Inflammatory macrophage treated with lipopolysaccharide for 1 hour (primary cell): ENCODE measurements at regions not wholly inside any gene's neighbourhood (a gene's known extent, or its start where the extent isn't known, plus 50 kb on each side); places are given as distances from the start of the nearest gene placed in this dataset.
A peak's percentile ranks its signal among the peaks of the same experiment; 100 is the strongest.

Source experiments
- DNase-seq, 2 donors: peaks; one replicate each; pipeline ENCODE4 v3.0.0-alpha.2; 2020 to 2022

DNA sequence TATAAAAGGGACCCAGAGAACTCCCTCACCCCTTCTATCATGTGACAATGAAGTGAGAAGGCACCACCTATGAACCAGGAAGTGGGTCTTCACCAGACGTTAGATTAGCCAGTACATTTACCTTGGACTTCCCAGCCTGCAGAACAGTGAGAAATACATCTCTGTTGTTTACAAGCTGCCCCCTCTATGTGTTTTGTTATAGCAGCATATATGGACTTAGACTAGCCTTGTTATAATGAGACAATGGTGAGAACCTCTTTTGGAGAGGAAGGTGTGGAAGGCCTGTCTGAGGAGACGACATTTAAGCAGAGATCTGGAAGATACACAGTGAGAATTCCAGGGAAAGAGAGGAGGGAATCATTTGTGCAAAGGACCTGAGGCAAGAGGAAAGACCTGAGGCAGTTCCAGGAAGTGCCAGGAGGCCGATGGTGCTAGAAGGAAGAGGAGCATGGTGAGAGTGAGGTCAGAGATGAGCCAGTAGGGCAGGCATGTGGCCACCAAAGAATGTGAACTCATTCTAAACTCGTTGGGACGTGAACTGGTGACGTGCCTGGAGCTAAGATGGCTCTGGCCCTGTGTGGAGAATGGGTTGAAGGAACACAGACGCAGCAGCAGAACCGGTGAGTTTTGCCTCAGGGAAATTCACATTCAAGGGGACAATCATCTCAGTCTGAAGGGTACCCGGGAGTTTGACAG lies 98.9 kb upstream of the IRF2BP2 start:
- no peak for DNase-seq

DNA sequence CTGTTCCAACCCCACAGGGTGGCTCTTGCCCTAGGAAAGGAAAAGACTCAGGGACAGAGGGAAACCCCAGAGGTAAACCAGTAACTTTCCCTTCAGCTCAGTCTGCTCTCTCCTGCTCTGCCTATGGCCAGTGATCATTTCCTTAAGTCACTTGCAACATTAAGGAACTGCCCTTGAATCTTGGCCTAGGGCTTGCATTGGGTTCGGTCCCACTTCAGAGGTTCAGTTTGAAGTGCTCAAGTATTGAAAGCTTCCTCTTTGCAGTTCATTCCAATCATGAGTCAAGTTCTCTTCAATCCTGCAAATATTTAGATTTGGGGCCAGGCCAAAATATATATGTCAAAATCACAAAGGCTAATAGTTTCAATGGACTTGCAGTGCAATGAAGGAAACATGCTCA lies 97.7 kb upstream of the IRF2BP2 start:
- peak; percentile 80 to 92 for DNase-seq

DNA sequence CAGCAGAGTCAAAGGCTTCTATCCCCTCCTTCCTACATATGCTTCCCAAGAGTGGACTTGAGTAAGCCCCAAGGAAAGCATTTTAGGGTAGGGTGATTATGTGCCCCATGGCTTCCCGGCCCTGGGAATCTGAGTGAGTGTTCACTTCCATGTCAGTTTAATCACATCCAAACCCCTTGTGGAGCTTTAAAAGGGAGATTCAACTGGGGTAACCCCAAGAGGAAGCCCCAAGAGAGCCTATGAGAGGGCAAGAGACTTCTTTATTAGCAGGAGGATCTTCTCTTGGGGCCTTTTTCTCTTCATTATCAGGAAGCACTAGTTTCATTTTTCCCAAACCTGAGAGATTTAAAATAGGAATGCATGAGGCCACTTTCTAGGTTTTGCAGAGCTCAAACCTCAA lies 97.0 kb upstream of the IRF2BP2 start:
- DNase-seq: peak in 1 of 2 donors; percentile 45

DNA sequence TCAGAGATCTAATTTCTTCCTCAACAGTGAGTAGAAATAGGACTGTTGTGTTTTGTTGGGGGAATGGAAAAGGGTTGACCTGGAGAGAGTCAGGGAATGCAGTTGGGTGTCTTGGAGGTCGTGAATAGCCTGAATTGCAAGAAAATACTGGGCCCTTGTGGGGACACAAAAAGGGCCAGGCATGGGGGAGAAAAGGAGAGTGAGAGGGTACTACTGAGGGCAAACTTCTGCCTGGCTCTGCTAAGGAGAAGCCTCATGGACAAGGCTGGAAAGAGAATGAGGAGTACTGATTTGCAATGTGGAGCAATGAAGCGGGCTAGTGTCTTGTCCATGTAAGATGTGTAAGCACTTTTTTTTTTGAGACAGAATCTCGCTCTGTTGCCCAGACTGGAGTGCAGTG lies 96.2 kb upstream of the IRF2BP2 start:
- no peak for DNase-seq

DNA sequence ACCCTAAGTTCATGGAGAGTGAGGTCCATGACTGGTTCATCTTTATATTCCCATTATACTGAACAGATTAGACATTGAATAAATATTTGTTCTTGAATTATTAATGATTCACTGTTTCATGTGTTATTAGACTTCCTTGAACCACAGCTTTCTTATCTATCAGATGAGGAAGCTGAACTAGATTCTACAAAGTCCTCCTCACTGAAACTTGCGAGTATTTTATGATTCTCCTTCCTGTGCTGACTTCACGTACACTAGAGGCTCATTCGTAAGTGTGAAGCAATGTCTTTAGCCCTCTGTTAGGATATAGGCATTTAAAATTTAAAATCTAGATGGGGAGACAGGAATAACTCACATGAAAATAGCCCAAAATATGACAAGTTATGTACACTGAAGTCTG lies 95.6 kb upstream of the IRF2BP2 start:
- DNase-seq: no peak

DNA sequence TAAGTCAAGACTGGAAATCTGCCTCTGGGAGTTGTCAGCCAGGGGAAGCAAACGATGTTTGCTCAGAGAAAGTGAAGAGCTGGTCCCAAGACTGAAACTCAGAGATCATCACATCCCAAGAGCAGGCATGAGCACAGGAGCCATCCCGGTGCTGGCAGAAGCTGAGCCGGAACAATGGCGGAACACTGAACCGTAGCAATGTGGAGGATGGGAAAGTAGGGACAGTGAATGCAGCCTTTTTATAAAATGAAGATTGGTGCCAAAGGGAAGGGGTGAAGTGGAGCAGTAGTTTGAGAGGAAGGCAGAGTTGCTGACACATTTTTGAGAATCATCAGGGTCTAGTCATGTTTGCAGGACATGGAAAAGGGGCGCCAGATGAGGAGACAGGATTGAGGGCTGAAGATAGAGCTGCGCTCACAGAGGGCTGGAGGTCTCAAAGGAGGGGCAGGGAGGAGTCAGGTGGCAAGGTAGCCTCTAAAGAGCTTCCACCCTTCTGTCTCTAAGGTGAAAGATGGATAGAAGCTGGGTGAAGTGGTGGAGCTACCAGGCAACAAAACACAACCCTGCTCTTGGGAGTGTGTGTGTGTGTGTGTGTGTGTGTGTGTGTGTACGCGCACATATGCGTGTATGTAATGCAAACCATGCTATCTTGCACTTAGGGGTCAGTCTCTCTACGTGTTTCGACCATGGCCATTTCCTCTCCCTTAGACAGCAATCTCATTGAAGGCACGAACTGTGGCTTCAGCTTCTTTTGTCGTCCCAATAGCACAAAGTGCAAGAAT lies 94.3 kb upstream of the IRF2BP2 start:
- DNase-seq: no peak

DNA sequence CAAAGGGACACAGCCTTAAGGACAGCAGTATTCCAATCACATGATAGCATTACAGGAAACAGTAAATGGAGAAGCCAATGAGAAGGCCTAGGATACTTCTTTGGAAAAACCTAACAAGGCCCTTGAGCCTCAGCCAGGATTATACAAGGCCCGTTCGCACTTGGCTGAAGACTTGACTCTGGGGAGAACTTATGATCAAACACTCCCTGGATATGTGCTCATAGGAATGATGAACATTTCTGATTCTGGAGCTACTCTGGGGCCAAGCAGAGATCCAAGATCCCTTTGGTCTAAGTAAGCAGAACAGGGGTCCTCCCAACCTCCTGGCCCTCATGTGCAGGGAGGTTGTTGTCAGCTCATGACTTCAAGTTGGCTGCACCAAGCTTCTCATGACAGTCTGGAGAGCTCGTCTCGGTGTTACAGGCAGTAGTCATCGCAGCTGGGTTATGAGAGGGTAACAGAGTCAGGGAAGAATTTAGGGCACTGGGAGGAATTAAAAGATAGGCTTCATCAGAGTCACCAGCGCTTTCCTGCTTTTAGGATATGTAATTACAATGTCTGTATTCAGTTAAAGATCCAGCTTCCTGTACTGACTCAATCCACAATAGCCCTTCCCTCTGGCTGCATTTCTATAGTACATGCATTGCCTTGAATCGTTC lies 92.5 kb upstream of the IRF2BP2 start:
- no peak for DNase-seq

DNA sequence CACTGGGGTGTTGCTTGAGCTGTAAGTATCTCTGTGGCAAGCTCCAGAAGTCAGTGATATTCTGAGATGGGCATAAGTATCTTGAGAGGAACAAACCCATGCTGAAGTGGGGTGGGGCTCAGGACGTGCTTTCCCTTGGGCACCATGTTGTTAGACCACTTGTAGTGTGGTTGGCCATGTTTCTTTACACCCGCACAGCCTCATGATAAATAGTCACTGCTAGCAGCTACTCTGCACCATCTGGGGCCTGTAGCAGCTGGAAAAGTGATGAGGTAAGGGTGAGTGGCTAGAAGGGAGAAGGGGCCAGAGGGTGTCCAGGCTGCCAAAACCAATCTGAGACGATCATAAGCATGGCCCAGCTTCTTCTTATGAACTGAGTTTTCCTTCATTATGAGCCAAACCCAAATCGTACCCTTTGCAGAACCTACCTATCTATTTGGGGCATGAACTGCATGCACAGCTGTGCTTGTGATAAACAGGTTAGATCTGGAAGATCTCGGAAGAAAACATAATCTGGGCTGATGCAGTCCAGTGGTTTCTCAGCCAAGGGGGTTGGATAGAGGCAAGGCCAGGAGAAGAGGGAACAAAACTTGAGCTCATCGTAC lies 91.9 kb upstream of the IRF2BP2 start:
- no peak for DNase-seq

DNA sequence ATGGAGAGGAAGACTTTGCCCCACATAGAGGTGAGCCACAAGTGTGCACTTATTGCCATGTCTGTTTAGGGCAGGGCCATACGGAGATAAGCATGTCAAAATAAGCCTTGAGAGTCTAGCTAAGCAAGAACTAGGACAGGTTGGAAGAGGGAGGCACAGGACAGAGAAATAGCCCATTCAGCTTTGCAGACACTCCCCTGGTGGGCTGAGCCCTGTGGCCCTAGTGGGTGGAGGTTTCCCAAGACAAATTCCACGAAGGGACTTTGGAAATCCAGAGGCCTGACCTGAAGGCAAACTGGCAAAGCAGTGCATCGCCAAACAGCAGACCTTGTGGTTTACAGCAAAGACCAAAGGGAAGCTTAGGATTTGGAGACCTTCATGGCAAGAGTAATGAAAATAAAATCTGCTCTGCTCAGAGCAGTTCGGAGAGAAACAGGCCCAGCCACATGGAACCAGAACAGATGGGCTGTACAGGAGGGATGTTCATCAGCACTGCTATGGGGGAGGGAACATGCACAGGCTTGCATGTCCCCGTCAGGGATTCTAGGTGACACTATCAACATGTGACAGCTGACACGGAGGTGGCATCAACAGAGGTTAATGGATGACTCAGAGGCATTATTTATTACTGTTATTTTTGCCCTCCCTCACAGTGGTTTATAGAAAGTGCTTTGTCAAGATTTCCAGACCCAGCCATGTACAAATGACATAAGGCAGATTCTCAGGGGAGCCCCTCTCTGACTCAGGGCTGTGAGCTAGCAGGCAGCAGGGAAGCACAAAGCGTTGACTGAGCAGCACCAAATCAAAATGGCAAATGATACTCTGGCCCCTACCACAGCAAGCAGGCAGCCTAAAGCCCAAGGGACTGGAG lies 90.1 kb upstream of the IRF2BP2 start:
- peak; percentile 62 to 93 for DNase-seq

DNA sequence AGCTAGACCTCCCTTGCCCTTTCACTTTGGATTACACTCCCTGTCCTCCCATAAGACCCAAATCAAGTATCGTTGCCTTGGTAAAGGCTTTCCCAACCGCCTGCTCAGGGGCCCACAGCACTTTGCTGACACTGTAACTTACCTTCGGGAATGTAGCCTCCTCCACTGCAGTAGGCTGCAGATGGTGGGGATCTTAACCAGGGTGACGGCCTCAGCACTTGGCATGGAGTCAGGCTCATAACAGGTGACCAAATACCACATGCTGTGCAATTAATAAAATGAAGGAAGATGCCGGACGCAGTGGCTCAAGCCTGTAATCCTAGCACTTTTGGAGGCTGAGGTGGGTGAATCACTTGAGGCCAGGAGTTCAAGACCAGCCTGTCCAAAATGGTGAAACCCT lies 88.7 kb upstream of the IRF2BP2 start:
- DNase-seq: no peak

DNA sequence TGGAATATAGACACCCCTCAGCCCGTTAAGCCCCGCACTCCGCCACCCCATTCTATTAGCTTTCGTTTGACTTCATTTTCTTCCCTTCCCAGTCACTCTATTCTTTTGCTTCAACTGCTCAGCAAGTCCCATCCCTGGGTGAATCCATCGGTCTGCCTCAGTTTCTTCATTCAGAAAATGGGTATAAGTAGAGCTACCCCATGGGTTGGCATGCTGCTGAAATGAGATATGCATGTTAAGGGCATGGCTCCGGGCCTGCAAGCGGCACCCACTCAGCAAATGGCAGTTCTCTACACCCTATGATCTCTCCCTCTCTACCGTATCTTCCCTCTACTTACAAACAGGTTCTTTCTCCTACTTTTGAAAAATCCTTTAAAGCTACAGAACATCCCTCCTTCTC lies 87.8 kb upstream of the IRF2BP2 start:
- no peak for DNase-seq

DNA sequence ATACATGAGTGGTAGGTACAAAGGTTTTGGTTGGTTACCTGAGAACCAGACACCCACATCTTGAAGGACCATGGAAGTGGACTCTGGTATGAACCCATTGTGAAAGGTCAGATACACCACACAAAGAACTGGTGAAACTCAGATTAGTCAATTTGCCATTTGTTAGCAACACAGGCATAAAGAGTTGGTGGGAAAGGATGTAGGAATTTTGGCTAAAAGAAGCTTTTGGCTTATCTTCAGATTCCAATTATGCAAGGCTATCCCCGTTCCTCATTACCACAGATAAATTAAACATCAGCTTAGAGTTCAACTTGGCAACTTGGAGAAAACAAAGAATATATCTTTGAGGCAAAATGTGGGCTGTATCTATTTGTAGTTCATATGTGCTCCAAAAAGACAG lies 87.0 kb upstream of the IRF2BP2 start:
- DNase-seq: no peak

DNA sequence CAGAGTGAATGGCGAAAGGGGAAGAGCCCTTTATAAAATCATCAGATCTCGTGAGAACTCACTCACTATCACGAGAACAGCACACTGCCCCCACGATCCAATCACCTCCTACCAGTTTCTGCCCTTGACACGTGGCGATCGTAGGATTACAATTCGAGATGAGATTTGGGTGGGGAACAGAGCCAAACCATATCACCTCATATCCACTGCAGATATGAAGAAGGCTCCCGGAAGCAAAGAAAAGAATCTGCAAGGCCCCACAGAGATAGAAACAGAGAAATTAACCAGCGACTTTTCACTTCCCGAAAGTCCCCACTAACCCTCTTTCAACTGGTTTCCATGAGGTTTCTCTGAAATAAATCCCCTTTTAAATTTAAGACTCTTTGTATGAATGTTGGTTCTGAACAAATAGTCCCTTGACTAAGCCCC lies 86.2 kb upstream of the IRF2BP2 start:
- DNase-seq: no peak

DNA sequence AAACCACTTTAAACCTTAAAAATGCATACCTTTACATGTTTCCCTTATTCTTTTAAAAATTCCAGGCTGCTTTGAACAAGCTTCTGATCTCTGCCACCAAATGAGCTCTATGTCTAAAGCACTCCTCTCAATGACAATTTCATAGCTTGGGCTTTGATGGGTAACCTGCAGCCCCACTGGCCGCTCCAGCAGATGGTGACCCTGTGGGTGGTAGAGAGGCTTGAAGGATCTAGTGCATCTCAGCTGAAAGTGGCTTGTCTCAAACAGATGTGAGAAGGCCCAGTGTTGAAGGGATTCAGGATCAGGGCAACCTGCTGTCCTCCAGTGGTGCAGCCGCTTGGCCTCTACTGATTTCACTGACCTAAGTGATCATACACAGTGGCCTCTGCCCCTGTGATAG lies 84.7 kb upstream of the IRF2BP2 start:
- DNase-seq: no peak

DNA sequence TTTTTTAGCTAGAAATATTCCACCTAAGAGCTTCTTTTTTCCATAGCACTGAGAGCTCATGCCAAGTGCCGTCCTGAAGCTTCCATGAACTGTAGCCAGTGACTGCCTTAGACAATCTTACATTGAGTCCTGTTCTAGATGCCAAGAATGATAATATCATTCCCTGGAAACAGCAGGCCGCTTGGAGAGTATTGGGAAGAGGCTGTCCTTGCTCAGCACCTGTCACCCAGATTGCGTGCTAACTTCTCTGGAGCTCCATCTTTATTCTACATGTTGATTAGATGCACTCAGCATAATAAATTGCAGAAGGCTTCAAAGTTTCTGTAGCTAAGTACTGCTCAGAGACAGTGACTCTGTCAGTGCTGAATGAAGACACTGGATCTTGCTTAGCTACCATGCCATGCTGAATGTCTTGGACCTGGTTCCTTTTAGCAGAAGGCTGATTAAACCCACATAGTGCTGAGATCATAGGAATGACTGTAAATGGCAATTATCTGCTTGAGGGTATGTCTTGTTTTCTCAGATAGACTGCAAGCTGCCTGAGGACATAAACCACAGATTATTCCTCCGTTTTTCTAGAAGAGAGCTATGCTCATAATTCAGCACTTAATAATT lies 83.1 kb upstream of the IRF2BP2 start:
- no peak for DNase-seq

DNA sequence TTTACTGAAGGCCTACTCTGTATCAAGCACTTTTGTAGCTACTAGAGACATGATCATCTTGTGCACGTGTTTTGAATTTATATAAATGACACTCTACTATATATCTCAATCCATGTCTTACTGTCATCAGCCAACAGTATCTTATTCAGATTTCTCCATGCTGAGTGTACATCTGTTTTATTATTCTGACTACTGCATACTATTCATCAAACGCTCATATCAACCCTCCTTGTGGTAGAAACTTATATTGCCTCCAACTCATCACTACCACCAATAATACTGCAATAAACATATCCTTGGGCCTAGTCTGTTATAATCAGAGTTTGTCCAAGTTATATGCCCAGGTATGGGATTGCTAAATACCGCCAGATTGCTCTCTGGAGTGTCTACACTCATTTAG lies 81.6 kb upstream of the IRF2BP2 start:
- no peak for DNase-seq

DNA sequence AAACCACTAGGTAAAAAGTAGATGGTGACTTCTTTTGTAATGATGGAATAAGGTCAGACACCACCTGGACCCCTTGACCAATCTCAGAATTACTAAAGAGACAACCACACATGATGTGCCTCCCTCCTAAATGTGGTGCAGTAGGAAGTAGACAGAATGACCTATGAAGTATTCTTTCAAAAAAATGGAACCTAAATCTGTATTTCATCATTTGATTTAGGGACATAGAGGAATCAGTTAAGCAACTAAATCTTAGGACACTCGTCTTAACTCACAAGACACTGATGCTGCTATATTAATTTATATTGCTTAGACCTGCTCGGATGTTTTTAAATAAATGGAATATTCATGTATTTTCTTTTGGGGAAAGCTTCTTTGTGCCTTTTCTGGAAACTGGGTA lies 80.9 kb upstream of the IRF2BP2 start:
- DNase-seq: peak; percentile 63 to 75

DNA sequence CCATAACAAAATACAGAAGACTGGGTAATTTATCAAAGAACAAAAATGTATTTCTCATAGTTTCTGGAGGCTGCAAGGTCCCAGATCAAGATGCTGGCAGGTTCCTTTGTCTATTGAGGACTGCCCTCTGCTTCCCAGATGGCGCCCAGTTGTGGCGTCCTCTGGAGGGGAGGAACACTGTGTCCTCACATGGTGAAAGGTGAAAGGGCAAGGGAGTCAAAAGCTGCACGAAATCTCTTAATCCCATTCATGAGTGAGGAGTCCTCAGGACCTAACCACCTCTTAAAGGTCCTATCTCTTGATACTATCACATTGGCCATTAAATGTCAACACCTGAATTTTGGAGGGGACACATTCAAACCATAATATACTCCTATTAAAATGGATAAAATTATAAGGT lies 79.3 kb upstream of the IRF2BP2 start:
- no peak for DNase-seq

DNA sequence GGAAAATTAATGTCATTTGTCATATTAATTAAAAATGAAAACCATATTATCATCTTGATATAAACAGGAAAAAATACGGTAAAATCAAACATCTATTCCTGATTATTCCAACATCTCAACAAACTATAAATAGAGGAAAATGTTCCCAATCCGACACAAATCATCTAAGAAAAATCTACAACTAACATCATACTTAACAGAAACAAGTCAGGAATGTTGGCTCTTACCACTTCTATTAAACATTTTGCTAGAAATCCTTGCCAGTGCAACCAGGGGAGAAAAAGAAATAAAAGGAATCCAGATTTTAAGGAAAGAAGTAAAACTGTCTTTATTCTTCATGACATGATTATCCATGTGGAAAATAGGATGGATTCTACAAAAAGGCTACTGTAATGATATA lies 77.0 kb upstream of the IRF2BP2 start:
- DNase-seq: no peak

DNA sequence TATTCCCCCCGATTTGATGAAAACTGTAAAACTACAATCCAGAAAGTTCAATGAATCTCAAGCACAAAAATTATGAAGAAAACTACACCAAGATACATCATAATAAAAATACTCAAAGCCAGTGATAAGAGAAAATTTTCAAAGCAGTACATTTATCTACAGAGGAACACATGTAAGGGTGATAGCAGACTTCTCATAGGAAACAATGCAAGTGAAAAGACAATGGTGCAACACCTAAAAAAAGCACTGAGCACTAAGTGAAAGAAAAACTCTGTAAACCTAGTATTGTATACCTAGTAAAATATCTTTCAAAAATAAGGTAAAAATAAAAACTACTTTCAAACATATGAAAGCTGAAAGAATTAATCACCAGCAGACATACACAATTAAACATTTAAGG lies 76.1 kb upstream of the IRF2BP2 start:
- DNase-seq: no peak

DNA sequence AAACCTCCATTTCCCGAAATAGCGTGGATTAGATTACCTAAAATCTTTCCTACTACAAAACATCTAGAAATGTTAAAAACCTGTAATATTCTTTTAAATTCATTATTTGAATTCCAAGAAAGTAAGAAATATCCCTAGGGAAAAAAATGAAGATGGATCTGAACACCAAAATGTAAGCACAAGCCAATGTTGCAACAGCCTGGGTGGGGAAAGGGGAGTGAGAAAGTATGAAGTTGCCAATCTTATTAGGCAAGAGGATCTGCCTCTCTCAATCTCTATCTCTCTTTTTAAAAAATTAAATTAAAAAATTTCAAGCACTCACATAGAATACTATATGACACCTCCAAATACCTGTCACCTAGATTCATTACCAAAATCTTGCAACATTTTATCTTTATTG lies 74.9 kb upstream of the IRF2BP2 start:
- no peak for DNase-seq
